ENCODE measurements at regions not wholly inside any gene's neighbourhood (a gene's known extent, or its start where the extent isn't known, plus 50 kb on each side); places are given as distances from the start of the nearest gene placed in this dataset.
A peak's percentile ranks its signal among the peaks of the same experiment; 100 is the strongest.
"Not testable (repeated sequence)": the region's sequence is repeated elsewhere in the genome, so short reads cannot be mapped to it uniquely, and the experiment has no call there.

- ChIA-PET POLR2A (no interaction called here), CTCF (no interaction called here)
- Histone ChIP-seq H3K79me2 (ENCODE audit: control insufficient read depth, insufficient read depth, low read length) (no peaks in the 10 kb centered on the region), H3K36me3 (ENCODE audit: control insufficient read depth in 2 of 2, extremely low read depth in 1 of 2, insufficient read depth in 2 of 2, low read length in 2 of 2) (no peaks in the 10 kb centered on the region), H3K4me1 (ENCODE audit: control insufficient read depth, extremely low read depth, insufficient read depth, low read length) (no peaks in the 10 kb centered on the region), H3K9me3 (replicated peaks; ENCODE audit: control insufficient read depth, insufficient read depth, low read length) (no peaks in the 10 kb centered on the region), H4K20me1 (replicated peaks; ENCODE audit: control insufficient read depth, extremely low read depth, insufficient read depth, low read length) (no peaks in the 10 kb centered on the region), H3K9me1 (replicated peaks; ENCODE audit: control insufficient read depth, extremely low read depth, insufficient read depth, low read length) (no peaks in the 10 kb centered on the region), H2AFZ (ENCODE audit: low read depth, low read length) (no peak overlapping the region), H3K27me3 (ENCODE audit: control insufficient read depth in 2 of 2, insufficient read depth in 2 of 2, low read length in 2 of 2) (no peaks in the 10 kb centered on the region), H3K27ac (ENCODE audit: insufficient read depth, low read depth, low read length) (no peak overlapping the region), H3K4me3 (replicated peaks in 1 of 3; ENCODE audit: insufficient read depth in 1 of 3, low read depth in 1 of 3, low read length in 3 of 3) (no peak overlapping the region), H3K4me2 (ENCODE audit: insufficient read depth, low read length) (no peak overlapping the region), H3K9ac (replicated peaks; ENCODE audit: extremely low read depth, insufficient read depth, low read length) (no peak overlapping the region)
- no peak for FAIRE-seq
- no TSS peak for BruUV-seq (replicated peaks)
- DNase-seq (ENCODE audit: low read depth, low spot score), result no peak
- no peak for TF ChIP-seq JUN (IDR thresholded peaks at IDR 0.05; ENCODE audit: borderline replicate concordance, insufficient read depth, insufficient read length, low read depth)
- TF ChIP-seq FOS (IDR thresholded peaks at IDR 0.05; ENCODE audit: borderline replicate concordance, insufficient read depth, low read length), result no peak
- TF ChIP-seq POLR2A (IDR thresholded peaks at IDR 0.05; ENCODE audit: low read depth, low read length), result no peak
- TF ChIP-seq EZH2 (IDR thresholded peaks at IDR 0.05; ENCODE audit: borderline replicate concordance, low read depth, low read length, severe bottlenecking), result no peak
- no peak for TF ChIP-seq POLR2AphosphoS5 (IDR thresholded peaks at IDR 0.05; ENCODE audit: insufficient read depth, low read depth, low read length)
- TF ChIP-seq GATA2 (IDR thresholded peaks at IDR 0.05; ENCODE audit: insufficient read depth, insufficient read length, low read depth, low read length), result no peak
- no peak for TF ChIP-seq MAX (IDR thresholded peaks at IDR 0.05; ENCODE audit: insufficient read depth, insufficient read length)
- TF ChIP-seq MYC (IDR thresholded peaks at IDR 0.05; ENCODE audit: low read depth, low read length), result no peak
- no peak for TF ChIP-seq CTCF (IDR thresholded peaks at IDR 0.05; ENCODE audit: extremely low read depth in 1 of 2, insufficient read depth in 1 of 2, low read depth in 1 of 2, low read length in 2 of 2)
- dilution Hi-C loops (cut with MboI; ENCODE audit: extremely low pct_ligation_motif_present, low sequenced_read_pairs), result no loop called here
- intact Hi-C loops (cut with micrococcal nuclease), result no loop called here
These were observed 193.8 kb upstream of the CXorf51B start for GRCh38 chrX:146615628-146616348.

- H3K79me2 ChIP-seq (ENCODE audit: control insufficient read depth, insufficient read depth, low read length); H3K4me2 ChIP-seq (ENCODE audit: insufficient read depth, low read length); POLR2A ChIA-PET; H3K9me1 ChIP-seq (replicated peaks; ENCODE audit: control insufficient read depth, extremely low read depth, insufficient read depth, low read length); H2AFZ ChIP-seq (ENCODE audit: low read depth, low read length); H3K9ac ChIP-seq (replicated peaks; ENCODE audit: extremely low read depth, insufficient read depth, low read length); H3K9me3 ChIP-seq (replicated peaks; ENCODE audit: control insufficient read depth, insufficient read depth, low read length); H4K20me1 ChIP-seq (replicated peaks; ENCODE audit: control insufficient read depth, extremely low read depth, insufficient read depth, low read length); DNase-seq (ENCODE audit: low read depth, low spot score); intact Hi-C loops (cut with micrococcal nuclease); H3K4me1 ChIP-seq (ENCODE audit: control insufficient read depth, extremely low read depth, insufficient read depth, low read length); H3K4me3 ChIP-seq (replicated peaks in 1 of 3; ENCODE audit: insufficient read depth in 1 of 3, low read depth in 1 of 3, low read length in 3 of 3); dilution Hi-C loops (cut with MboI; ENCODE audit: extremely low pct_ligation_motif_present, low sequenced_read_pairs); H3K27me3 ChIP-seq (ENCODE audit: control insufficient read depth in 2 of 2, insufficient read depth in 2 of 2, low read length in 2 of 2); BruUV-seq (replicated peaks); H3K36me3 ChIP-seq (ENCODE audit: control insufficient read depth in 2 of 2, extremely low read depth in 1 of 2, insufficient read depth in 2 of 2, low read length in 2 of 2); H3K27ac ChIP-seq (ENCODE audit: insufficient read depth, low read depth, low read length); CTCF ChIA-PET: not testable (repeated sequence)
- FAIRE-seq, result peak; percentile 68
These were observed 189.6 kb upstream of the CXorf51B start for GRCh38 chrX:146619943-146620342.
